ENCODE measurements at regions not wholly inside any gene's neighbourhood (a gene's known extent, or its start where the extent isn't known, plus 50 kb on each side); places are given as distances from the start of the nearest gene placed in this dataset.

- Histone ChIP-seq H3K27ac (peak overlapping the region; percentile 24 to 35), H3K4me1 (peaks cover 0 to 45% (median 13%) of the 10 kb centered on the region in 4 donors), H3K9me3 (no peaks in the 10 kb centered on the region), H3K27me3 (no peaks in the 10 kb centered on the region), H3K36me3 (no peaks in the 10 kb centered on the region), H3K4me3 (no peak overlapping the region)
- no peak for DNase-seq
- intact Hi-C loops (cut with DNase I; ENCODE audit: low total_unique reads), result loop anchor here (10.0 kb wide), 1 partner anchor 1126 kb away; the partner anchor contains the start of gene TBL1XR1
- no peak for TF ChIP-seq CTCF (IDR thresholded peaks at IDR 0.05)
Observed at GRCh38 chr3:178320456-178321351, 215.5 kb upstream of the KCNMB2 start.

- H3K4me1 ChIP-seq, result peaks cover 0 to 41% (median 12%) of the 10 kb centered on the region in 4 donors
- H3K27ac ChIP-seq, result peak overlapping the region in 1 of 2 donors; percentile 13
- H3K27me3 ChIP-seq, result no peaks in the 10 kb centered on the region
- H3K9me3 ChIP-seq, result no peaks in the 10 kb centered on the region
- H3K4me3 ChIP-seq, result no peak overlapping the region
- no peak for DNase-seq
- intact Hi-C loops (cut with DNase I; ENCODE audit: low total_unique reads), result loop anchor here (10.0 kb wide), 1 partner anchor 1130 kb away; the partner anchor contains the start of gene TBL1XR1
- no peaks in the 10 kb centered on the region for H3K36me3 ChIP-seq
- no peak for TF ChIP-seq CTCF (IDR thresholded peaks at IDR 0.05)
Observed at GRCh38 chr3:178324356-178324755, 211.9 kb upstream of the KCNMB2 start.

GRCh38 chr3:178325330-178325729, 210.9 kb upstream of the KCNMB2 start:
- no peak for DNase-seq
- H3K27me3 ChIP-seq, result no peaks in the 10 kb centered on the region
- no peaks in the 10 kb centered on the region for H3K9me3 ChIP-seq
- peak overlapping the region in 1 of 2 donors; percentile 13 for H3K27ac ChIP-seq
- peak; percentile 39 to 44 for TF ChIP-seq CTCF (IDR thresholded peaks at IDR 0.05)
- peaks cover 0 to 37% (median 8%) of the 10 kb centered on the region in 4 donors for H3K4me1 ChIP-seq
- intact Hi-C loops (cut with DNase I; ENCODE audit: low total_unique reads), result loop anchor here (10.0 kb wide), 1 partner anchor 1131 kb away; the partner anchor contains the start of gene TBL1XR1
- H3K36me3 ChIP-seq, result no peaks in the 10 kb centered on the region
- no peak overlapping the region for H3K4me3 ChIP-seq

- Histone ChIP-seq H3K4me1 (peaks cover 0 to 17% (median 2%) of the 10 kb centered on the region in 4 donors), H3K27me3 (no peaks in the 10 kb centered on the region), H3K36me3 (no peaks in the 10 kb centered on the region), H3K9me3 (no peaks in the 10 kb centered on the region), H3K4me3 (no peak overlapping the region), H3K27ac (no peak overlapping the region)
- DNase-seq, result no peak
- intact Hi-C loops (cut with DNase I; ENCODE audit: low total_unique reads), result loop anchor here (5.0 to 10.0 kb wide), 2 partner anchors 1135 to 1283 kb away; partner anchors contain the start of gene TBL1XR1
- no peak for TF ChIP-seq CTCF (IDR thresholded peaks at IDR 0.05)
Observed at GRCh38 chr3:178329936-178330335, 206.3 kb upstream of the KCNMB2 start.

GRCh38 chr3:178334239-178334638, 202.0 kb upstream of the KCNMB2 start:
- H3K9me3 ChIP-seq, result no peaks in the 10 kb centered on the region
- no peak overlapping the region for H3K27ac ChIP-seq
- no peaks in the 10 kb centered on the region for H3K36me3 ChIP-seq
- intact Hi-C loops (cut with DNase I; ENCODE audit: low total_unique reads), result loop anchor here (5.0 kb wide), 1 partner anchor 1287 kb away; no protein-coding TSS in a partner anchor
- TF ChIP-seq CTCF (IDR thresholded peaks at IDR 0.05), result no peak
- H3K4me3 ChIP-seq, result no peak overlapping the region
- no peak for DNase-seq
- H3K27me3 ChIP-seq, result no peaks in the 10 kb centered on the region
- H3K4me1 ChIP-seq, result peaks cover 0 to 10% (median 0%) of the 10 kb centered on the region in 4 donors
